RWPE1 (cell line): ENCODE measurements at regions not wholly inside any gene's neighbourhood (a gene's known extent, or its start where the extent isn't known, plus 50 kb on each side); places are given as distances from the start of the nearest gene placed in this dataset.
A peak's percentile ranks its signal among the peaks of the same experiment; 100 is the strongest.

ENCODE experiments used
- CTCF ChIA-PET: fragments of 350-600 bp; sonication (Branson Sonifier 250); formaldehyde crosslinking; extraction: SDS; loops from one replicate; lab custom pipeline; 2021; lab: Yijun Ruan, JAX
- POLR2A ChIA-PET: fragments of 400-600 bp; formaldehyde crosslinking; extraction: SDS; loops from one replicate; lab custom pipeline; 2020; ENCODE audit warnings: antibody characterized with exemption; ENCODE audit not compliant: low non-redundant PET; lab: Yijun Ruan, JAX
- DNase-seq: peaks from one replicate; pipeline ENCODE4 v3.0.0; 2012; ENCODE audit warnings: low spot score
- H3K27ac ChIP-seq: fragments of 450-650 bp; 2 replicates; pipeline ENCODE4 v1.5.1; 2017
- TF ChIP-seq, protein P1 (sequence below): fragments of 450-650 bp; conservative IDR thresholded peaks from 2 replicates; pipeline ENCODE4 v1.5.1; 2017; ENCODE audit warnings: low read depth, mild to moderate bottlenecking

DNA sequence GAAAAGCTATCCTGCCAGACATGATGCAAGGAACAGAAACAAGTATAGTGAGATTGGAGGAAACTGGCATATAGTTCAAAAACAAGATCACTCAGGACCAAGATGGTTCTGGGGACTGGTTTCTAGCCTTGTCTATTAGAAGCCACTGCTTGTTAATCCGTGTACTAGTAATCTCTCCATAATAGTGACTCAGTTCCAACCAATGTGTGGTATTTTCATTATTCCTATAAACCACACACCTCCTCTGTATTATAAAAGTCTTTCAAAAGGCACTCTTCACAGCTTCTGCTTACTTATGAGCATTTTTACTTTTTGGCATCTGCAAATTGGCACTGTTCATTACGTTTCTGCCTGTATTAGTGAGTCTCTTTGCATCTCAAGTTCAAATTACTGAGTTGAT, 140.3 kb downstream of the SLC6A15 start:
- DNase-seq: peak; percentile 5
- TF ChIP-seq, protein P1, sequence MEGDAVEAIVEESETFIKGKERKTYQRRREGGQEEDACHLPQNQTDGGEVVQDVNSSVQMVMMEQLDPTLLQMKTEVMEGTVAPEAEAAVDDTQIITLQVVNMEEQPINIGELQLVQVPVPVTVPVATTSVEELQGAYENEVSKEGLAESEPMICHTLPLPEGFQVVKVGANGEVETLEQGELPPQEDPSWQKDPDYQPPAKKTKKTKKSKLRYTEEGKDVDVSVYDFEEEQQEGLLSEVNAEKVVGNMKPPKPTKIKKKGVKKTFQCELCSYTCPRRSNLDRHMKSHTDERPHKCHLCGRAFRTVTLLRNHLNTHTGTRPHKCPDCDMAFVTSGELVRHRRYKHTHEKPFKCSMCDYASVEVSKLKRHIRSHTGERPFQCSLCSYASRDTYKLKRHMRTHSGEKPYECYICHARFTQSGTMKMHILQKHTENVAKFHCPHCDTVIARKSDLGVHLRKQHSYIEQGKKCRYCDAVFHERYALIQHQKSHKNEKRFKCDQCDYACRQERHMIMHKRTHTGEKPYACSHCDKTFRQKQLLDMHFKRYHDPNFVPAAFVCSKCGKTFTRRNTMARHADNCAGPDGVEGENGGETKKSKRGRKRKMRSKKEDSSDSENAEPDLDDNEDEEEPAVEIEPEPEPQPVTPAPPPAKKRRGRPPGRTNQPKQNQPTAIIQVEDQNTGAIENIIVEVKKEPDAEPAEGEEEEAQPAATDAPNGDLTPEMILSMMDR: no peak
- ChIA-PET CTCF (interaction anchor here (0.6 kb wide), 2 partner anchors 70 to 423 kb away, joined by 3 to 6 read pairs; no protein-coding TSS in a partner anchor), POLR2A (no interaction called here)
- no peak overlapping the region for H3K27ac ChIP-seq

DNA sequence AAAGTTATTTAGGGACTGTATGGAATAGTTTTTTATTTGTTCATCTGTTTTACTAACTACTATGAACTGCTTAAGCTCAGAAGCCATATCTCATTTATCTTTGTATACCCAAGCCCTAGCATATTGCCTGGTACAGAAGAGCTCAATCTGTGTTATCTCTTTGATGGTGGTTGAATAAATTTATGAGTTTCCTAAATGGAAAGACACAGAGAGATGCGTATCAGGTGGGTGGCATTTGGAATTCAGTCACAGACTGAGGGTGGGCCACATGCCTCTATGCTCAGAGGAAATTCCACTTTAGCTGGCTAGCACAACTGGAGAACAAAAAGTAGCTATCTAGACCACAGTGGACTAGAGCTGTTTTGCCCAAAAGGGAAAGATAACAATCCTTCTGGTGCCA, 145.5 kb downstream of the SLC6A15 start:
- POLR2A ChIA-PET: no interaction called here
- TF ChIP-seq, protein P1: no peak
- no peak for DNase-seq
- CTCF ChIA-PET: no interaction called here
- H3K27ac ChIP-seq: no peak overlapping the region

DNA sequence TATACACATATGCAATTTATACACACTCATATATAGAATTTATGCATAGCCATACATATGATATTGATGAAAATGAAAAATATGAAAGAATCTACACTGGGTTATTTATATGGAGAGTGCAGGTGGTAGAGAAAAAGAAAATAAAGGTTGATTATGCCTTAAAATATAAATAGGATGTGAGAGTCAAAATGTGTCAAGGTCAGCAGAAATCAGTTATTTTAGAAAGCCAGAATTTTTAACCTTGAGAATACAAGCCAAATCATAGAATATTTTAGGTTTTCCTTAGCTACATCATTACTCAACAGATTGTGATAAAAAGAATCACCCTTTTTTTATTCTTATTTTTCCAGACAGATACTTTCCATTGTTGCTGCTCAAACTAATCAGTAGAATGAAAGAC, 146.2 kb downstream of the SLC6A15 start:
- TF ChIP-seq, protein P1: no peak
- CTCF ChIA-PET: no interaction called here
- no peak for DNase-seq
- no peak overlapping the region for H3K27ac ChIP-seq
- POLR2A ChIA-PET: no interaction called here

DNA sequence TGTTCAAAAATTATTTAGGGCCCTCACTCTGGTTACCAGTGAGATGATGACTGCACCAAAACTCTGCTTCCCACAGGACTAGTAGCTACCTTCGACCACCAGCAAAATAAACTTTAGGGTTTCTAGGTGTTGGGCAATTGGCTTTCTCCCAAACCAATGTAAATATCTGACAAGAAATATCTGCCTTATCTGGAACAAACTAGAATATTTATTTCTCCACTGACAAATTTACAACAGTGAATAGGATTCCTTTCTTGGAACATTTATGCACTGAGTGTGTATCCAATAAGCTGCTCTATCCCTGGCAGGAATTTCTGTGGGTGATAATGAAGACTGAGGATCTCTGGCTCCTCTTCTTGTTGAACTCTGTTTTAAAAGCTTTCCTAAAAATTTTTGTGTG, 148.6 kb downstream of the SLC6A15 start:
- TF ChIP-seq, protein P1: no peak
- no peak overlapping the region for H3K27ac ChIP-seq
- POLR2A ChIA-PET: no interaction called here
- no peak for DNase-seq
- CTCF ChIA-PET: no interaction called here

DNA sequence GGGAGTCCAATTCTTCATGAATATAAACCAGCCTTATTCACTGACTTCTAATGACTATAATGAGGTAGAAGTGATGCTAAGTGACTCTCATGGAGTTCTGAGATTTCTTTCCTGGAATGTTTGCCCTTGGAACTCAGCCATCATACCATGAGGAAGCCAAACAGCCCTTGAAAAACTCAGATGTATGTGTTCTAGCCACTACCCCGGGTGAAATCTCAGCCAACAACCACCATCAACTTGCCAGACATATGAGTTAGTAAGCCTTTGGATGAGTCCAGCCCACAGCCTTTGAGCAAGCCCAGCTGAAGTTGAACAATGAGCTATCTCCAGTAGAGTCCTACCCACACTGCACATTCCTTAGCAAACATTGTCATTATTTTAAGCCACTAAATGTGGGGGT, 149.5 kb downstream of the SLC6A15 start:
- POLR2A ChIA-PET: no interaction called here
- TF ChIP-seq, protein P1: no peak
- DNase-seq: no peak
- no peak overlapping the region for H3K27ac ChIP-seq
- CTCF ChIA-PET: no interaction called here

DNA sequence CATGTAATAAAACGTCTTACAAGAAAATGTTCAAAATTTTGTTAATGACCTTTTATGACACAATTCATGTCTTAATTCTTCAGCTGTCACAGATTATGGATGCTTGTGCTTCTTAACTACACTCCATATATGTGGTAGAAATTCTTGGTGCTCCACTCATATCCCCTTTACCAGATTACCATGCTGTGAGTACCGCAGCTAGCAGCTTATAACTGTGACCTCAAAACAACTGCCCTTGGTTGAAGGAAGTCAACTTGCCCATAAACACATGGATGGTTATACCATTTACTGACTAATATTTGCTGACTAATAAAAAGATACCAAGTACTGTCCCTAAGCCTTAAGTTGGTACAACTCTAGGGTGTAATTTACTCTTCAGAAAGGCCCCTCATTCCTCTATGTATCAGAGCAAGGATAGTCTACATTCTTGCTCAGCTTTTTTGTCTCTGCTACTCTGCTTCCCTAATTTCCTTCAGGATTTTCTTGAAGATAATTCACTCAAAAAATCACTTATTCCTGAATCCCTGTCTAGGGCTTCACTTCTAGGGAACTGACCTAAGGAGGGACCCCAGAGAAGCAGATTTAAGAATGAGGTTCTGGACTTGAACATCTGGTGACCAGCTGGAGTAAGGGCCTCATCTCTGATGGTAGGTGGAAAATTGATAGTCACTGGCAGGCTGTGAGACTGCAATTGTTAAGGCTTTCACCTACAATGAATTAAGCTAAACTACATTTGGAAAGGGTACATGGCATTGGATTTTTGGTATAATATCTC, 152.3 kb downstream of the SLC6A15 start:
- no peak for DNase-seq
- ChIA-PET POLR2A (no interaction called here), CTCF (no interaction called here)
- TF ChIP-seq, protein P1: no peak
- no peak overlapping the region for H3K27ac ChIP-seq
